BLaER1 (cell line): ENCODE measurements at regions not wholly inside any gene's neighbourhood (a gene's known extent, or its start where the extent isn't known, plus 50 kb on each side); places are given as distances from the start of the nearest gene placed in this dataset.
A peak's percentile ranks its signal among the peaks of the same experiment; 100 is the strongest.
"Not testable (repeated sequence)": the region's sequence is repeated elsewhere in the genome, so short reads cannot be mapped to it uniquely, and the experiment has no call there.

Experiments used
- H3K27ac ChIP-seq: shearing (Covaris generic); formaldehyde crosslinking; 2 replicates; pipeline ENCODE4 v1.8.1; 2022
- H3K27me3 ChIP-seq: shearing (Covaris generic); formaldehyde crosslinking; 2 replicates; pipeline ENCODE4 v1.8.1; 2022
- H3K36me3 ChIP-seq: shearing (Covaris generic); formaldehyde crosslinking; 2 replicates; pipeline ENCODE4 v1.8.1; 2022
- H3K4me1 ChIP-seq: shearing (Covaris generic); formaldehyde crosslinking; 2 replicates; pipeline ENCODE4 v1.8.1; 2022
- H3K4me2 ChIP-seq: shearing (Covaris generic); formaldehyde crosslinking; 2 replicates; pipeline ENCODE4 v1.8.1; 2022
- H3K4me3 ChIP-seq: shearing (Covaris generic); formaldehyde crosslinking; 2 replicates; pipeline ENCODE4 v1.8.1; 2022
- H3K9ac ChIP-seq: shearing (Covaris generic); formaldehyde crosslinking; 2 replicates; pipeline ENCODE4 v1.8.1; 2022
- H3K9me3 ChIP-seq: shearing (Covaris generic); formaldehyde crosslinking; 2 replicates; pipeline ENCODE4 v1.8.1; 2022
- H4K20me1 ChIP-seq: shearing (Covaris generic); formaldehyde crosslinking; 2 replicates; pipeline ENCODE4 v1.8.1; 2022
- Cebpa-rat ChIP-seq: shearing (Covaris generic); IDR thresholded peaks from 2 replicates; pipeline ENCODE4 v1.8.1; 2022

DNA sequence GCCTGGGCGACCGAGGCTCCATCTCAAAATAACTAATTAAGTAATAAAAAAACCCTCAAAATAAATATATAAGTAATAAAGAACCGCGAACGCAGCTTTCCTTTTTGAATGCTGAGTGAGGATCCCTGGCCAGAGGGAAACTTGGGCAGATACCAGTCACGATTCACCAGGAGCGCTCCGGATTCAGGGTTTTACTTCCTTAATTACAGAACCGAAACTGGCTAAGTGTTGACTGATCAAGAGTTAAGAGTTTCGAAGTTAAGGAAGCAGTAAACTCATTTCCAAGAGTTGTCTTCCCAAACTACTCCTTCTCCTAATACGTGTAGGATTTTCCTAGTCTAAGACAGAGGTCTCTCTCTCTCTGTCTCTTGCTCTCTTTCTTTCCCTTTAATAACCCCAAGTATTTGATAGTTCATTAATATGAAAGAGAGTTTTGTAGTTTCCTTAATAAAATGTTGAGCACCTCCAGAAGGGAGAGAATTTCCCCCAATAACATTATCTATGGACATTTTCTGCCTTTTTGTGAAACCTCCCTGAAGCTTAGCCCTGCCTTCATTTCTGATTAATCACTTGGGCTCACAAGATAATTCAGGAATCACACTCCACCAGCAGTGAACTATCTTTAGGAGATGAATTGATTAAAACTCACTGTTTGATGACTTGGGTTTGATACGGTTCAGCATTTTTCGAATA lies 61.4 kb upstream of the ZNF217 start:
- Histone ChIP-seq H3K9ac (peak overlapping the region; percentile 63), H4K20me1 (no peaks in the 10 kb centered on the region), H3K36me3 (no peaks in the 10 kb centered on the region), H3K4me1 (peaks cover 54% of the 10 kb centered on the region), H3K9me3 (no peaks in the 10 kb centered on the region), H3K4me3 (peak overlapping the region; percentile 41; the same call in 1 of the 2 replicates), H3K27ac (peak overlapping the region; percentile 60), H3K27me3 (peaks cover 1% of the 10 kb centered on the region; the same call in 1 of the 2 replicates), H3K4me2 (peak overlapping the region; percentile 68)
- no peak for TF ChIP-seq Cebpa-rat

DNA sequence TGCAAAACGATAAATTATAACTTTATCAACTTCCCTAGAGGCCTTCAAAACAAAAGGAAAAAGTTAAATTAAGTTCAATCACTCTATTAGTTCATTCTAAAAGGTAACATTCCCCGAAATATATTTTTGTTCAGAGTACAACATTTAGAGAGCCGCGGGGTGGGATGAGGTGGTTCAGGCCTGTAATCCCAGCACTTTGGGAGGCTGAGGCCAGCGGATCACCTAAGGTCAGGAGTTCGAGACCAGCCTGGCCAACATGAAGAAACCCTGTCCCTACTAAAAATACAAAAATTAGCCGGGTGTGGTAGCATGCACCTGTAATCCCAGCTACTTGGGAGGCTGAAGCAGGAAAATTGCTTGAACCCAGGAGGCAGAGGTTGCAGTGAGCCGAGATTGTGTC lies 60.9 kb upstream of the ZNF217 start:
- 0 out of 2 replicates have a peak overlapping the region, but pooled peaks have one; percentile 60 for H3K27ac ChIP-seq
- not testable (repeated sequence) for H3K9ac ChIP-seq, H4K20me1 ChIP-seq, H3K9me3 ChIP-seq, H3K27me3 ChIP-seq, H3K36me3 ChIP-seq
- peaks cover 50% of the 10 kb centered on the region for H3K4me1 ChIP-seq
- H3K4me2 ChIP-seq: peak overlapping the region; percentile 68
- H3K4me3 ChIP-seq: peak overlapping the region; percentile 41; the same call in 1 of the 2 replicates

DNA sequence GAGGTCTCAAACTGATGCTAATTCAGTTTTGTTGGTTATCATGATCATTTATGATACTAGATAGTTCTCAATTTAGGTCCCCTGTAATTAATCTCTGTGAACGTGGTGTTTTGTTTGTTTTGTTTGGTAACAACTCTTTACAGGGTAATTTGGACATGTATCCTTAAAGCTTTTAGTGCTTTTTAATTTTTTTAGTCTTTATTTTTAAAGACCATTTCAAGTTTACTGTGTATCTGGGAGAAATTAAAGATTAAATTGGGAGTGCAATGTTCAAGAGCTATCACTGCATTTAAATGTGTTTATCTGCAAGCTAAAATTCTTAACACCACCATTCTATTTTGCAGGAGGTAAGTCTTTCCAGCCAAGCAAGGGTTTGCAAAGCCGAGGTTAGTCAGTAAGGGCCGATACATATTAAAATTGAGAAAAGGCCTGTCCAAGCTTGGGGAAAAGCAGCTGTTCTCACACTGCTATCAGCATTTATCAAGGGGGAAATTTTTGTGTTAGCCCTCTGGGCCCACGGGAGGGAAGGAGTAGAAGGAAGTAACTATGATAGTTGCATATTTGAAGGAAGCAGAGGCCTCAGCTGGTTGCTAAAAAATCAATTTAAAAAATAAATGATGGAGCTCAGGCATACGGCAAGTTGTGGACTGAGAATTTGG lies 59.3 kb upstream of the ZNF217 start:
- no peak for TF ChIP-seq Cebpa-rat
- Histone ChIP-seq H3K27ac (peak overlapping the region; percentile 69), H4K20me1 (no peaks in the 10 kb centered on the region), H3K36me3 (no peaks in the 10 kb centered on the region), H3K9me3 (no peaks in the 10 kb centered on the region), H3K4me1 (peaks cover 50% of the 10 kb centered on the region), H3K27me3 (no peaks in the 10 kb centered on the region), H3K9ac (no peak overlapping the region), H3K4me3 (no peak overlapping the region), H3K4me2 (peak overlapping the region; percentile 78)

DNA sequence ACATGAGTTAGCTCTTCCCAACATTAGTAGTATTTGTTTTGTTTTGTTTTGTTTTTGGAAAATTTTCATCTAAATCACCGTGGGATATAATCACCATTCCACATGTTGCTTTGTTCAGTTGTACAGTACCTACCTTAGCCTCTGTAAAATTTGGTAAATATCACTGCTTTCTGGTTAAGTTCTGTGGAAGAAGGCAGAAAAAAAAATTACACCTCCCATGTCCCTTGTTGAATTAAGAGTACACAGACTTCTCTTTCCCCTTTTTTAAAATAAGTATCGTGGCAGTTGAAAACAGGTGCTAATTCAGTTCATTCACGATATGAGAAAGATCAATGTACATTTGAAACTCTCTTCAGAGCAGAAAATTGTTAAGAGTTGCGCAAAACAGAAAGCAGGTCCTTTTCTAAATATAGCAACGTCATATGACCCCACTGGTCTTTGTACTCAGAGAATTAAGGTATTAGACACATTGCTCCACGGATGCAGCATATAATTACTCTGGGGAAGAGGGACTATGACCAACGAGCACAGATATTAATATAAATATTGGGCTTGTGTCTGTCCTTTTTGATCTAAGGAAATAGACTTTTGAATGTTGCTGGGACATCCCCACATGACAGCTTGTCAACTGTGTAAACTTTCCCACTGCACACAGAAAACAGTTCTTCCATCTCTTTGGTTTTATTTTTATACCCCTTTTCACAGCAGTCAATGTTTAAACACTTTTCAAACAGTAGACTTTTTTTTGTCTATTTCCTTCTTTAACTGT lies 58.6 kb upstream of the ZNF217 start:
- peak overlapping the region; percentile 78 for H3K4me2 ChIP-seq

DNA sequence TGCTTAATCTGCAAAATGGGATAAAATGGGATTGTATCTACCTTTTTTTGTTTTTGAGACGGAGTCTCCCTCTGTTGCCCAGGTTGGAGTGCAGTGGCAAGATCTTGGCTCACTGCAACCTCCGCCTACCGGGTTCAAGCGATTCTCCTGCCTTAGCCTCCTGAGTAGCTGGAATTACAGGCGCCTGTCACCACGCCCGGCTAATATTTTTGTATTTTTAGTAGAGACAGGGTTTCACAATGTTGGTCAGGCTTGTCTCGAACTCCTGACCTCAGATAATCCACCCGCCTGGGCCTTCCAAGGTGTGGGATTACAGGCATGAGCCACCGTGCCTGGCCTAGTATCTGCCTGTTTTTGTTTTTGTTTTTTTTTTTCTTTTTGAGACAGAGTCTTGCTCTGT lies 55.9 kb upstream of the ZNF217 start:
- not testable (repeated sequence) for H3K4me2 ChIP-seq, H3K4me3 ChIP-seq, H3K9me3 ChIP-seq, H3K27me3 ChIP-seq, H3K27ac ChIP-seq, H4K20me1 ChIP-seq, H3K9ac ChIP-seq, H3K36me3 ChIP-seq
- H3K4me1 ChIP-seq: peaks cover 41% of the 10 kb centered on the region

More for the DNA sequence above, 58.6 kb upstream of the ZNF217 start:
- no peaks in the 10 kb centered on the region for H4K20me1 ChIP-seq
- peak overlapping the region; percentile 54 for H3K9ac ChIP-seq
- H3K27ac ChIP-seq: peak overlapping the region; percentile 69
- H3K4me1 ChIP-seq: peaks cover 50% of the 10 kb centered on the region
- H3K9me3 ChIP-seq: no peaks in the 10 kb centered on the region
- no peaks in the 10 kb centered on the region for H3K36me3 ChIP-seq
- peak; percentile 62; the same call in 1 of the 2 replicates for TF ChIP-seq Cebpa-rat
- H3K27me3 ChIP-seq: no peaks in the 10 kb centered on the region
- H3K4me3 ChIP-seq: 0 out of 2 replicates have a peak overlapping the region, but pooled peaks have one; percentile 4

DNA sequence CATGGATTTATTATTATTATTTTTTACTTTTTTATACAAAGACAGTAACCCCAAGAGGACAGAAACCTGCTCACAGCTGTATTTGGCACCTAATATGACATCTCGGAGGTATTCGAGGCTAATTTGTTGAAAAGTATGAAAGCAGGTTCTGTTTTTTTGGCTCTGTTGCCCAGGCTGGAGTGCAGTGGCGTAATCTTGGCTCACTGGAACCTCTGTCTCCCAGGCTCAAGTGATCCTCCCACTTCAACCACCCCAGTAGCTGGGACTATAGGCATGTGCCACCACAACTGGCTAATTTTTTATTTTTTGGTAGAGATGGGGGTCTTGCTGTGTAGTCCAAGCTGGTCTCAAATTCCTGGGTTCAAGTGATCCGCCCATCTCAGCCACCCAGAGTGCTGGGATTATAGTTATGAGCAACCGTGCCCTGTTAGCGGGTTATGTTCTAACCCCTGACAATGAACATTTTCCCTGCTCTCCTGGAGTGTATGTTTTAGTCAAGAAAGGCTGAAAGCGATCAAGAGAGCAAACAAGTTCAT lies 53.7 kb upstream of the ZNF217 start:
- H3K27ac ChIP-seq: no peak overlapping the region
- no peak overlapping the region for H3K9ac ChIP-seq
- no peak overlapping the region for H3K4me2 ChIP-seq
- no peaks in the 10 kb centered on the region for H3K27me3 ChIP-seq
- no peaks in the 10 kb centered on the region for H4K20me1 ChIP-seq
- no peaks in the 10 kb centered on the region for H3K9me3 ChIP-seq
- no peaks in the 10 kb centered on the region for H3K36me3 ChIP-seq
- peaks cover 40% of the 10 kb centered on the region for H3K4me1 ChIP-seq
- no peak overlapping the region for H3K4me3 ChIP-seq
- TF ChIP-seq Cebpa-rat: no peak

DNA sequence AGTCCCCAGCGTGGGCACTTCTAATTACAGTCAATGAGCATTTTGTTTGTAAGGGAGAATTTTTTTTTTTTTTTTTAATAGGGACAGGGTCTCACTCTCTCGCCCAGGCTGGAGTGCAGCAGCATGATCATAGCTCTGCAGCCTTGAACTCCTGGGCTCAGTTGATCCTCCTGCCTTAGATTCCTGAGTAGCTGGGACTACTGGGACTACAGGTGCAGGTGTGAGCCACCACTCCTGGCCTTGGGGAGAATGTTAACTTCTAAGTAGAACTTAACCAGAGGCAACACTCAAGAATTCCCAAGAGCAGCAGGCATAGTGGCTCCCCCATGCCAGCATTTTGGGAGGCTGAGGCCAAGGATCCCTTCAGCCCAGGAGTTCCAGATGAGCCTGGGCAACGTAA lies 52.9 kb upstream of the ZNF217 start:
- H3K4me1 ChIP-seq: peaks cover 40% of the 10 kb centered on the region
- H3K27me3 ChIP-seq: no peaks in the 10 kb centered on the region
- TF ChIP-seq Cebpa-rat: no peak
- H3K27ac ChIP-seq: no peak overlapping the region
- no peak overlapping the region for H3K9ac ChIP-seq
- no peak overlapping the region for H3K4me2 ChIP-seq
- no peaks in the 10 kb centered on the region for H4K20me1 ChIP-seq
- no peak overlapping the region for H3K4me3 ChIP-seq
- H3K36me3 ChIP-seq: no peaks in the 10 kb centered on the region
- H3K9me3 ChIP-seq: no peaks in the 10 kb centered on the region

DNA sequence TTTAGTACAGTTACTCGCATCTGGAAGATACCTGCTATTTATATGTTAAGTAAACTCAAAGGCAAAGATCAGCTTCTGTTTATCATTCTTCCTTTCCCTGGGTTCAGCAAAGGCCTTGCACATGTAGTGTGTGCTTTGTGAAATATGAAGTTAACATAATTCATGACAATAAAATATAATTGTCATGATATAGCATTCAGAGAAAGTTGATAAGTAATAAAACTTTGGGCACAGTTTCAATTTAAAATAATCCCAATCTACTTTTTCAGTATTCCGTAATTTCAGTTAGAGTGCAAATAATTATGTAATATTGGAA lies 51.9 kb upstream of the ZNF217 start:
- no peak overlapping the region for H3K4me2 ChIP-seq
- peaks cover 43% of the 10 kb centered on the region for H3K4me1 ChIP-seq

DNA sequence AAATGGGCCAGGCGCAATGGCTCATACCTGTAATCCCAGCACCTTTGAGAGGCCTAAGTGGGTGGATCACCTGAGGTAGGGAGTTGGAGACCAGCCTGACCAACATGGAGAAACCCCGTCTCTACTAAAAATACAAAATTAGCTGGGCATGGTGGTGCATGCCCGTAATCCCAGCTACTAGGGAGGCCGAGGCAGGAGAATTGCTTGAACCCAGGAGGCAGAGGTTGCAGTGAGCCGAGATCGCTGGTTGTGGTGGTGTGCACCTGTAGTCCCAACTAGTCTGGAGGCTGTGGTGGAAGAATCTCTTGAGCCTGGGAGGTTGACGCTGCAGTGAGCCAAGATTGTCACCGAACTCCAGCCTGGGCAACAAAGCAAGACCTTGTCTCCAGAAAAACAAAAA lies 50.5 kb upstream of the ZNF217 start:
- H3K27me3 ChIP-seq, H3K9me3 ChIP-seq, H4K20me1 ChIP-seq, H3K9ac ChIP-seq, H3K4me3 ChIP-seq, H3K36me3 ChIP-seq: not testable (repeated sequence)
- H3K27ac ChIP-seq: peak overlapping the region; percentile 79
- H3K4me1 ChIP-seq: peaks cover 43% of the 10 kb centered on the region
- H3K4me2 ChIP-seq: peak overlapping the region; percentile 79

More for the DNA sequence above, 51.9 kb upstream of the ZNF217 start:
- Histone ChIP-seq H3K9me3 (no peaks in the 10 kb centered on the region), H3K4me3 (no peak overlapping the region), H3K36me3 (no peaks in the 10 kb centered on the region), H3K27ac (no peak overlapping the region), H3K9ac (no peak overlapping the region), H4K20me1 (no peaks in the 10 kb centered on the region), H3K27me3 (no peaks in the 10 kb centered on the region)
- no peak for TF ChIP-seq Cebpa-rat
